Stimulated activated CD4-positive, alpha-beta T cell treated with anti-CD3 and anti-CD28 coated beads, Interleukin-15, amount 100 ng/mL, for 1 hour (primary cell): ENCODE measurements at regions not wholly inside any gene's neighbourhood (a gene's known extent, or its start where the extent isn't known, plus 50 kb on each side); places are given as distances from the start of the nearest gene placed in this dataset.

Experiments
- DNase-seq, 2 donors: peaks; one replicate each; pipeline ENCODE4 v3.0.0-alpha.2; 2020; ENCODE audit warnings: low read depth in 1 of 2, low spot score in 1 of 2

GRCh38 chr6:12504325-12504966 lies 212.1 kb upstream of the PHACTR1 start:
- no peak for DNase-seq

GRCh38 chr6:12505486-12505885 lies 211.1 kb upstream of the PHACTR1 start:
- DNase-seq: no peak

- no peak for DNase-seq
Observed at GRCh38 chr6:12506159-12506558, 210.4 kb upstream of the PHACTR1 start.

- DNase-seq: no peak
Observed at GRCh38 chr6:12507636-12508035, 208.9 kb upstream of the PHACTR1 start.

GRCh38 chr6:12508553-12508952 lies 208.0 kb upstream of the PHACTR1 start:
- no peak for DNase-seq

GRCh38 chr6:12509060-12509459 lies 207.5 kb upstream of the PHACTR1 start:
- no peak for DNase-seq

- DNase-seq: no peak
Observed at GRCh38 chr6:12516070-12516469, 200.5 kb upstream of the PHACTR1 start.

- no peak for DNase-seq
Observed at GRCh38 chr6:12522347-12522746, 194.2 kb upstream of the PHACTR1 start.

GRCh38 chr6:12523726-12524125 lies 192.8 kb upstream of the PHACTR1 start:
- DNase-seq: no peak

- no peak for DNase-seq
Observed at GRCh38 chr6:12525276-12525675, 191.3 kb upstream of the PHACTR1 start.

- no peak for DNase-seq
Observed at GRCh38 chr6:12527339-12527738, 189.2 kb upstream of the PHACTR1 start.

- DNase-seq: no peak
Observed at GRCh38 chr6:12528136-12528535, 188.4 kb upstream of the PHACTR1 start.

- no peak for DNase-seq
Observed at GRCh38 chr6:12528581-12529363, 187.8 kb upstream of the PHACTR1 start.

- DNase-seq: no peak
Observed at GRCh38 chr6:12529364-12530019, 187.1 kb upstream of the PHACTR1 start.

- DNase-seq: no peak
Observed at GRCh38 chr6:12530345-12530744, 186.2 kb upstream of the PHACTR1 start.

- no peak for DNase-seq
Observed at GRCh38 chr6:12533586-12533985, 183.0 kb upstream of the PHACTR1 start.

- DNase-seq: no peak
Observed at GRCh38 chr6:12534069-12534853, 182.3 kb upstream of the PHACTR1 start.

- DNase-seq: no peak
Observed at GRCh38 chr6:12535586-12536314, 180.8 kb upstream of the PHACTR1 start.

- no peak for DNase-seq
Observed at GRCh38 chr6:12536416-12536815, 180.2 kb upstream of the PHACTR1 start.

- DNase-seq: no peak
Observed at GRCh38 chr6:12537389-12537788, 179.2 kb upstream of the PHACTR1 start.

- DNase-seq: no peak
Observed at GRCh38 chr6:12538881-12539357, 177.6 kb upstream of the PHACTR1 start.
